ENCODE measurements at regions not wholly inside any gene's neighbourhood (a gene's known extent, or its start where the extent isn't known, plus 50 kb on each side); places are given as distances from the start of the nearest gene placed in this dataset.

DNA sequence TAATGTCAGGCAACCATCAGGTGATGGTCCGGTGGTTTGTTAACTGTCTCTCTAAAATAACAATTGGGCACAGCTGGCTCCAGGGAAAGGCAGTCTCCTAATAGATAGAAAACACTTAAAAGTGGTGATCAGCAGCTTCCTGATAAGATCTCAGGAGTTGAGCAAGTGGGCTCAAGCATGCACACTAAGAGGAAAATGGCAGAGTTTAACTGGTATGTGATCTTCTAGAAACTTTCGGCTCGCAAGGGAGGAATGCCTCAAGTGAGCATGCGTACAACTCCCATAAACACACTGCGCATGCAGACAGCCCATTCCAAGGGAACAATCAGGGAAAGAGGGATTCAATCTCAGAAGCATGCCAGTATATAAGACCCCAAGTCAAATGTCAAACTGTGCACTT is 52.2 kb upstream of the VTCN1 start:
- Histone ChIP-seq H3K36me3 (ENCODE audit: low read depth) (no peaks in the 10 kb centered on the region), H3K4me3 (no peak overlapping the region), H3K4me1 (replicated peaks; ENCODE audit: insufficient read depth) (peaks cover 16% of the 10 kb centered on the region), H3K79me2 (ENCODE audit: low read depth) (no peaks in the 10 kb centered on the region), H3K4me2 (no peak overlapping the region), H2AFZ (no peak overlapping the region), H4K20me1 (ENCODE audit: insufficient read depth) (no peaks in the 10 kb centered on the region), H3K9me3 (ENCODE audit: insufficient read depth, low read depth) (no peaks in the 10 kb centered on the region), H3F3A (ENCODE audit: insufficient read depth, low read depth) (peaks cover 17% of the 10 kb centered on the region; the same call in 1 of the 2 replicates), H3K27me3 (ENCODE audit: insufficient read depth, low read depth) (no peaks in the 10 kb centered on the region), H3K27ac (no peak overlapping the region), H3K9me2 (ENCODE audit: insufficient read depth) (no peaks in the 10 kb centered on the region)
- intact Hi-C loops (cut with micrococcal nuclease; ENCODE audit: unreplicated experiment): no loop called here
- no peak for DNase-seq
- BruUV-seq (replicated peaks): no TSS peak
- ChIA-PET POLR2A (ENCODE audit: unreplicated experiment) (no interaction called here), CTCF (no interaction called here)
- no peak for TF ChIP-seq EZH2 (IDR thresholded peaks at IDR 0.05; ENCODE audit: low read depth)
- TF ChIP-seq, protein P1, sequence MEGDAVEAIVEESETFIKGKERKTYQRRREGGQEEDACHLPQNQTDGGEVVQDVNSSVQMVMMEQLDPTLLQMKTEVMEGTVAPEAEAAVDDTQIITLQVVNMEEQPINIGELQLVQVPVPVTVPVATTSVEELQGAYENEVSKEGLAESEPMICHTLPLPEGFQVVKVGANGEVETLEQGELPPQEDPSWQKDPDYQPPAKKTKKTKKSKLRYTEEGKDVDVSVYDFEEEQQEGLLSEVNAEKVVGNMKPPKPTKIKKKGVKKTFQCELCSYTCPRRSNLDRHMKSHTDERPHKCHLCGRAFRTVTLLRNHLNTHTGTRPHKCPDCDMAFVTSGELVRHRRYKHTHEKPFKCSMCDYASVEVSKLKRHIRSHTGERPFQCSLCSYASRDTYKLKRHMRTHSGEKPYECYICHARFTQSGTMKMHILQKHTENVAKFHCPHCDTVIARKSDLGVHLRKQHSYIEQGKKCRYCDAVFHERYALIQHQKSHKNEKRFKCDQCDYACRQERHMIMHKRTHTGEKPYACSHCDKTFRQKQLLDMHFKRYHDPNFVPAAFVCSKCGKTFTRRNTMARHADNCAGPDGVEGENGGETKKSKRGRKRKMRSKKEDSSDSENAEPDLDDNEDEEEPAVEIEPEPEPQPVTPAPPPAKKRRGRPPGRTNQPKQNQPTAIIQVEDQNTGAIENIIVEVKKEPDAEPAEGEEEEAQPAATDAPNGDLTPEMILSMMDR (conservative IDR thresholded peaks at IDR 0.05): no peak

- BruUV-seq (replicated peaks): no TSS peak
- Histone ChIP-seq H2AFZ (no peak overlapping the region), H3K9me3 (ENCODE audit: insufficient read depth, low read depth) (no peaks in the 10 kb centered on the region), H3F3A (ENCODE audit: insufficient read depth, low read depth) (peaks cover 2% of the 10 kb centered on the region; the same call in 1 of the 2 replicates), H3K9me2 (ENCODE audit: insufficient read depth) (no peaks in the 10 kb centered on the region), H3K4me1 (replicated peaks; ENCODE audit: insufficient read depth) (peaks cover under 1% of the 10 kb centered on the region), H3K36me3 (ENCODE audit: low read depth) (no peaks in the 10 kb centered on the region), H3K4me2 (no peak overlapping the region), H3K27me3 (ENCODE audit: insufficient read depth, low read depth) (no peaks in the 10 kb centered on the region), H4K20me1 (ENCODE audit: insufficient read depth) (no peaks in the 10 kb centered on the region), H3K79me2 (ENCODE audit: low read depth) (no peaks in the 10 kb centered on the region), H3K27ac (no peak overlapping the region), H3K4me3 (no peak overlapping the region)
- CTCF ChIA-PET: no interaction called here
- TF ChIP-seq, protein P1 (conservative IDR thresholded peaks at IDR 0.05): no peak
- no peak for TF ChIP-seq EZH2 (IDR thresholded peaks at IDR 0.05; ENCODE audit: low read depth)
- DNase-seq: no peak
- intact Hi-C loops (cut with micrococcal nuclease; ENCODE audit: unreplicated experiment): no loop called here
- POLR2A ChIA-PET (ENCODE audit: unreplicated experiment): no interaction called here
Observed at GRCh38 chr1:117261424-117261785, 50.7 kb upstream of the VTCN1 start.

- intact Hi-C loops (cut with micrococcal nuclease; ENCODE audit: unreplicated experiment): no loop called here
- TF ChIP-seq, protein P1 (conservative IDR thresholded peaks at IDR 0.05): no peak
- TF ChIP-seq EZH2 (IDR thresholded peaks at IDR 0.05; ENCODE audit: low read depth): no peak
Observed at GRCh38 chr1:117260761-117261423, 50.2 kb upstream of the VTCN1 start.

More at GRCh38 chr1:117260761-117261423, 50.2 kb upstream of the VTCN1 start:
- Histone ChIP-seq H3K36me3 (ENCODE audit: low read depth) (no peaks in the 10 kb centered on the region), H3K79me2 (ENCODE audit: low read depth) (no peaks in the 10 kb centered on the region), H3K9me2 (ENCODE audit: insufficient read depth) (no peaks in the 10 kb centered on the region), H3K4me2 (no peak overlapping the region), H3F3A (ENCODE audit: insufficient read depth, low read depth) (no peaks in the 10 kb centered on the region), H4K20me1 (ENCODE audit: insufficient read depth) (no peaks in the 10 kb centered on the region), H3K9me3 (ENCODE audit: insufficient read depth, low read depth) (no peaks in the 10 kb centered on the region), H3K4me1 (replicated peaks; ENCODE audit: insufficient read depth) (no peaks in the 10 kb centered on the region), H3K27me3 (ENCODE audit: insufficient read depth, low read depth) (no peaks in the 10 kb centered on the region), H3K4me3 (no peak overlapping the region), H3K27ac (no peak overlapping the region), H2AFZ (no peak overlapping the region)
- no peak for DNase-seq
- CTCF ChIA-PET: no interaction called here
- BruUV-seq (replicated peaks): no TSS peak
- POLR2A ChIA-PET (ENCODE audit: unreplicated experiment): no interaction called here
